KBM-7 (cell line): ENCODE measurements at regions not wholly inside any gene's neighbourhood (a gene's known extent, or its start where the extent isn't known, plus 50 kb on each side); places are given as distances from the start of the nearest gene placed in this dataset.
"Not testable (repeated sequence)": the region's sequence is repeated elsewhere in the genome, so short reads cannot be mapped to it uniquely, and the experiment has no call there.

ENCODE experiments used
- DNase-seq: peaks from one replicate; pipeline ENCODE4 v3.0.0-alpha.2; 2015
- in situ Hi-C: fragments of 300-500 bp; cut with MboI; formaldehyde crosslinking; loops from 2 replicates; pipeline ENCODE4 v1.14.3; 2020; ENCODE audit warnings: low sequenced_read_pairs, low pct_unique_long_range_greater_than_20kb, mixed read lengths

GRCh38 chr15:20253047-20253615 is 288.5 kb downstream of the GOLGA6L6 start:
- DNase-seq, in situ Hi-C loops: not testable (repeated sequence)

- DNase-seq, in situ Hi-C loops: not testable (repeated sequence)
Measured at GRCh38 chr15:20252040-20252439, 289.6 kb downstream of the GOLGA6L6 start.

DNA sequence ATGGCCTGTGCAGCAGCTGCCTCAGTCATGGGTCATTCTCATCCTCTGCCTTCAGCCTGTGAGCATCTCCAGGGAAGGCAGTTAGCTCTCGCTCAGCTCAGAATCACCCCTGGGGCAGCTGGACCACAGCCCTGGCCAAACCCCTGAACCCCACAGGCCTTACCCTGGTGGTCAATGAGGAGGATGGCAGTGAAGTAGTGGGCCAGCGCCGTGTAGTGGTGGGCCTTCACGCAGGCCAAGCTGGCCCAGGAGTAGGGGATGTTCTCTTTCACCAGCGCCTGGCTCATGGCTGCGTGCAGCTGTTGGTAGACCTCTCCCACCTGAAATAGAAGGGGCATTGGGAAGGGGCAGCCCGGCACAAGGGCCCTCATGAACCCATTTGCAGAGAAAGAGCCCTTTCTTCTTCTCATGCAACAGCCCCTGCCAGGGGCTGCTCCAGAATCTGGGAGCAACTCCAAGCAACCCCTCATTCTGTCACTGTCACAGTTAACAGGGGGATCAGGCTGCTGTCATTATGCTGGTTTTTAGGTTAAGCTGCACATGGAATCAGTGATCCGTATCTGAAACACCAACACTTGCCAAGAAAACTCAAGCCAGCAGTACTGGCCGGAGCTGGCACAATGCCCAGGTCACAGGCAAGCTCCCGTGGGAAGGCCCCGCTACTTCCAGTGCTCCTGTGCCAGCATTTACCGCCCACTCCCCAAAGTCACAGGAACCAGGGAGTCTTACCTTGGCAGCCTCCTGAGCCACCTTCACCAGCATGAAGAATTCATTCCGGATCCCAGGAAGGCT is 290.2 kb downstream of the GOLGA6L6 start:
- not testable (repeated sequence) for DNase-seq

DNA sequence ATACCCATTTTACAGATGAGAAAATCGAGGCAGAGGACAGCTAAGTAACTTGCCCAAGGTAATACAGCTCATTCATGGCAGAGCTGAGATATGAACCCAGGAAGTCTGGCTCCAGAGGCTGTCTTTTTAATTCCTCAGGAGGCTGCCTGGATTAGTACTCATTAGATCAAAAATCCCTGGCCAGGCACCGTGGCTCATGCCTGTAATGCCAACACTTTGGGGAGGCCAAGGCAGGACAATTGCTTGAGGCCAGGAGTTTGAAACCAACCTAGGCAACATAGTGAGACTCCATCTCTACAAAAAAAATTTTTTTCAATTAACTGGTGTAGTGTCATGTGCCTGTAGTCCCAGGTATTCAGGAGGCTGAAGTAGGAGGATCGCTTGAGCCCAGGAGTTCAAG is 291.4 kb downstream of the GOLGA6L6 start:
- in situ Hi-C loops, DNase-seq: not testable (repeated sequence)

More for the DNA sequence above, 290.2 kb downstream of the GOLGA6L6 start:
- in situ Hi-C loops = not testable (repeated sequence)

- in situ Hi-C loops = not testable (repeated sequence)
Measured at GRCh38 chr15:20249677-20249970, 292.0 kb downstream of the GOLGA6L6 start.

DNA sequence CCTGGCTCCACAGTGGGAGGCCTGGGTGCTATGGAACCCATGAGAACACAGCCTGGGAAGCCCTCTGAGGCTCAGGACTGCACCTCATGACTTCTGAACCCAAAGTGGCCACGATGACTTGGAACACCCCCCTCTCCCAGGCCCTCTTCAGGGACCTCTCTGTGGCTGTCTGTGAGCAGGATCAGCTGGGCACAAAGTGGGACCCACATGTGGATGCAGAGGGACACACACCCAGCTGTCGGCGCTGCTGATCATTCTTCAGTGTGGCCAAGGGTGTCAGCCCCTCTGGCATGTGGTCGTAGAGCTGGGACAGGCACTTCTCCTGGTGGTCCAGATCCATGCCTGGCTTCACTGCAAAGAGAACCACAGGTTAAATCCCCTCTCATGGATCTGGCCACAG is 293.2 kb downstream of the GOLGA6L6 start:
- DNase-seq, in situ Hi-C loops: not testable (repeated sequence)

More at GRCh38 chr15:20249677-20249970, 292.0 kb downstream of the GOLGA6L6 start:
- DNase-seq = not testable (repeated sequence)

DNA sequence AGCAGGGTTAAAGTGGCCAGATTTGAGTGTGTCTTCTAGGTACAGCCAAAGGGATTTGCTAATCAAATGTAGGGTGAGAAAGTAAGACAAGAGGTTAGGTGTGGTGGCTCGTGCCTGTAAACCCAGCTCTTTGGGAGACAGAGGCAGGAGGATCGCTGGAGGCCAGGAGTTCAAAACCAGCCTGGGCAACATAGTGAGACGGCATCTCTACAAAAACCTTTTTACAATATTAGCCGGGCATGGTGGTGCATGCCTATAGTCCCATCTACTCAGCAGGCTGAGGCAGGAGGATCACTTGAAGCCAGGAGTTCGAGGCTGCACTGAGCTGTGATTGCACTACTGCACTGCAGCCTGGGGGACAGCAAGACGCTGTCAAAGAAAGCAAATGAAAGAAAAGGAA is 294.5 kb downstream of the GOLGA6L6 start:
- in situ Hi-C loops, DNase-seq: not testable (repeated sequence)

DNA sequence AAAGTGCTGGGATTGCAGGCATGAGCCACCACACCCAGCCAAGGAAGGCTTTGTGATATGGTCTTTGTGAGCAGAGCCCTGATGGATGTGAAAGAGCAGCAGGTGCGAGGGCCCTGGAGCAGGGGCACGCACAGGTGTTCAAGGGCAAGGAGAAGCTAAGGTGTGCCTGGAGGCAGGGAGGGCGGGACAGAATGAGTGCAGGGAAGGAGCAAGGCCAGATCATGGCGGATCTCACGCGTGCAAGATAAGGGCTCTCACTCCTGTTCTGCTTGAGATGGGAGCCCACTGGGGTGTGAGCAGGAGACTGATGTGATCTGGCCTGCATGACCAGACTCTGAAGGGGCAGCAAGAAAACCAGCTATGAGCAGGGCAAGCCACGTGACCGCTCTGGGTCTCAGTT is 295.0 kb downstream of the GOLGA6L6 start:
- DNase-seq, in situ Hi-C loops: not testable (repeated sequence)

DNA sequence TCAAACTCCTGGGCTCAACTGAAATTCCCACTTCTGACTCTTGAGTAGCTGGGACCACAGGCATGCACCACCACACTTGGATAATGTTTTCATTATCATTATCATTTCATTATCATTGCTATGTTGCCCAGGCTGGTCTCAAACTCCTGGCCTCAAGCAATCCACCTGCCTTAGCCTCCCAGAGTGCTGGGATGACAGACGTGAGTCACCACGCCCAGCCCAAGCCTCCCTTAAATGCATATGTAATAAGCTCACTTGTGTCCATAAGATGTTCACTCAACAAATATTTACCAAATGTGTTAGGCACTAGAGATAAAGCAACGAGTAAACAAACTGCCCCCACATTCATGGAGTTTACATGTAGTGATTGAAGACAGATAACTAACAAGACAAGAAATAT is 295.7 kb downstream of the GOLGA6L6 start:
- DNase-seq, in situ Hi-C loops: not testable (repeated sequence)

DNA sequence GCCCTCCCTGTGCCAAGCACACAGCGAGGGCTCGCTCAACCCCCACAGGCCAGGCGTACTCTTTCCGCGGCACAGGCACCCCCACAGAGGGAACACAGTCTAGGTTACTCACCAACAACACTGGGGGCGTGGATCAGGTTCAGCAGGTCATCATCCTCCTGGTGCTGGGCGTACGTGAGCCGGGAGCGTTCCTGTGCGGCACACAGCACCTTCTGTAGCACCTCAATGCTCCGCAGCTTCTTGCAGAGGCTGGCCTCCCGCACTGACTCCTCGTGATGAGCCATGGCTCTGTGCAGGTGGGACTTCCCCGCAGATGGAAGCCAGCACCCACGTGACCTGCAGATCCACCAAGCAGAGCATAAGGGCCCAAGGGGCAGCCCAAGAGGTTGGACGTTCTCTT is 296.8 kb downstream of the GOLGA6L6 start:
- in situ Hi-C loops, DNase-seq: not testable (repeated sequence)

DNA sequence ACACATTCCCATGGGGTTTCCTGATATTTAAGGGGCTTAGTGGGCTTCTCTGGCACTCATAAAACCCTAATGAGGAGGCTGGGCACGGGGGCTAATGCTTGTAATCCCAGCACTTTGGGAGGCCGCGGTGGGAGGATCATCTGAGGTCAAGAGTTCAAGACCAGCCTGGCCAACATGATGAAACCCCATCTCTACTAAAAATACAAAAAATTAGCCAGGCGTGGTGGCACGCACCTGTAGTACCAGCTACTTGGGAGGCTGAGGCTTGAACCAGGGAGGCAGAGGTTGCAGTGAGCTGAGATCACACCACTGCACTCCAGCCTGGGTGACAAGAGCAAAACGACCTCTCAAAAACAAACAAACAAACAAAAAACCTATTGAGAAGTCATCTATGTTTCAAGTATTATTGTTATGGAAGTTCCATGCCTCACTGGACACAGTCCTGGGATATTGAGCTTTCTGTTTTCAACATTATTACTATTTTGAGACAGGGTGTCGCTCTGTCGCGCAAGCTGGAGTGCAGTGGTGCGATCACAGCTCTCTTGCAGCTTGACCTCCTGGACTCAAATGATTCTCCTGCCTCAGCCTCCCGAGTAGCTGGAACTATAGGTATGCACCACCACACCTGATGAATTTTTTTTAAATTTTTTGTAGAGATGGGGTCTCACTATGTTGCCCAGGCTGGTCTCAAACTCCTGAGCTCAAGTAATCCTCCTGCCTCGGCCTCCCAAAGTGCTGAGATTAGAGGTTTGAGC is 297.9 kb downstream of the GOLGA6L6 start:
- DNase-seq, in situ Hi-C loops: not testable (repeated sequence)

DNA sequence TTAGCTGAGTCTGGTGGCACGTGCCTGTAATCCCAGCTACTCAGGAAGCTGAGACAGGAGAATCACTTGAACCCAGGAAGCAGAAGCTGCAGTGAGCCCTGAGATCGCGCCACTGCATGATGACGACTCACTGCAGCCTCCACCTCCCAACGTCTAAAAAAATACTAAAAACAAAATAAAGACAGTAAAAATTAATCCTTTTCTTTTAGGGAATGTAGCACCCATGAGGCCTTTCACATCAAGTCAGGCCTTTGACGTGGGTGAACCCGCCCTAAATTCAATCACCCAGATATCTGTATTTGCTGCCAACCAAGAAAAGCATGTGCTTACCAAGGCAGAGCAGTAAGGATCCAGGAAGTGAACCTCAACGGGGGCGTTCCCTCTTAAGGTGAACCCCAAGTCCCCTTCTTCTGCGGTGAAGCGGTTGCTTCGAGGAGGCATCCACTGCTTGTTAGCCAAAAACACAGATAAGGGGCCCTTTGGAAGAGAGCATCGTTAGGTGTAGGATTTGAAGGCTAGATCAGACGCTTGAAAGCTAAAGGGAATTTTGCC is 301.2 kb downstream of the GOLGA6L6 start:
- DNase-seq, in situ Hi-C loops: not testable (repeated sequence)

- in situ Hi-C loops, DNase-seq: not testable (repeated sequence)
Measured at GRCh38 chr15:20239186-20239585, 302.4 kb downstream of the GOLGA6L6 start.

DNA sequence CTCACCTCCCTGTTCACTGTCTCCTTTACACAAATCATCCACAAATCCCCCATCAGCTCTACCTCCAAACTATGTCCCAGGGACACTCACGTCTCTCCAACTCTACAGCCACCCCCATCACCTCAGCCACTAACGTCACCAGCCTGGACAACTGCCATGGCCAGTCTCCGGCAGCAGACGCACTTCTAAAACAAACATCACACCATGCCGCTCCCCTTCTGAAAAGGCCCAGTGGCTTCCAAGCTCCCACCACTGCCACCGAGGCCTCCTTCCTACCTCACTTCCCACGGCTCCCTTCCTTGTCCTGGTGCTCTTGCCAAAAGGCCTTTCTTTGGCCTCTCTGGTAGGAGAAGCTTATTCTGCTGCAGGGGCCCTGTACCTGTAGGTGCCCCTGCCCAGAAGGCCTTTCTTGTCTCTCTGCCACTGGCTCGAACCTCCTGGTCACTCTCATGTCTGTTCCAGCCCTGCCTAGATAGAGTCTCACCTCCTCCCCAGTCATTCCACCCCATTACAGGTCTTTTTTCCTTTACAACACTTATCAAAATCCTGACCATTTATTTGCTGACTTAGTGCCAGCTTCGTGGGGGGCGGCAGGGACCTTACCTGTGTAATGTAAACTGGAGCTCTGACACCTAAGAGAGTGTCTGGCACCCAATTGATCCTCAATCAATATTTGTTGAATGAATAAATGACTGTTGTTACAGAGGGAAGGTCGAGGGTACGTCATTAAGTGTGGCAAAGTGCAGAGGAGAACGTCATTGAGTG is 304.2 kb downstream of the GOLGA6L6 start:
- DNase-seq, in situ Hi-C loops: not testable (repeated sequence)

DNA sequence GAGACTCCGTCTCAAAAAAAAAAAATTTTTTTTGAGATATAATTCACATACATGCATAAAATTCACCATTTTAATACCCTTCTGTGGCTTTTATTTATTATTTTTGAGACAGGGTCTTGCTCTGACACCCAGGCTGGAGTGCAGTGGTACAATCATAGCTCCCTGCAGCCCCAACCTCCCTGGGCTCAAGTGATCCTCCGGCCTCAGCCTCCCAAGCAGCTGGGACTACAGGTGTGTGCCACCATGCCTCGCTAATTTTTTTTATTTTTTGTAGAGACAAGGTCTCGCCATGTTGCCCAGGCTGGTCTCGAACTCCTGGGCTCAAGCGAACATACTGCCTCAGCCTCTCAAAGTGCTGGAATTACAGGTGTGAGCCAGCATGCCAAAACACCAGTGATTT is 305.9 kb downstream of the GOLGA6L6 start:
- DNase-seq, in situ Hi-C loops: not testable (repeated sequence)

- DNase-seq, in situ Hi-C loops: not testable (repeated sequence)
Measured at GRCh38 chr15:20234006-20234540, 307.5 kb downstream of the GOLGA6L6 start.

DNA sequence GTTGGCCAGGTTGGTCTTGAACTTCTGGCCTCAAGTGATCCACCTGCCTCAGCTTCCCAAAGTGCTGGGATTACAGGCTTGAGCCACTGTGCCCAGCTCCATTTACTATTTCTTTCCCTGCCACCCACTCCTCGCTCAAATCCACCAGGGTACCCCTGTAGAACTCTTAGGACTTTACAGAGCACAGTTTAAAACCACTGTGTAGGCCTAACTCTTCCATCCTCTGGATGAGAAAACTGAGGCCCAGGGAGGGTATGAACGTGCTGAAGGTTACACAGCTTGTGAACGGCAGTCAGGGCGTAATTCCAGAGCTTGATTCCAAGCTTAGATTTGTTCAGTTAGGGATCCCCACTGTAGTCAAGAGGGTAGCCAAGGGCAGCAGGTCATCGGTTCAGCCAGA is 309.1 kb downstream of the GOLGA6L6 start:
- in situ Hi-C loops, DNase-seq: not testable (repeated sequence)

DNA sequence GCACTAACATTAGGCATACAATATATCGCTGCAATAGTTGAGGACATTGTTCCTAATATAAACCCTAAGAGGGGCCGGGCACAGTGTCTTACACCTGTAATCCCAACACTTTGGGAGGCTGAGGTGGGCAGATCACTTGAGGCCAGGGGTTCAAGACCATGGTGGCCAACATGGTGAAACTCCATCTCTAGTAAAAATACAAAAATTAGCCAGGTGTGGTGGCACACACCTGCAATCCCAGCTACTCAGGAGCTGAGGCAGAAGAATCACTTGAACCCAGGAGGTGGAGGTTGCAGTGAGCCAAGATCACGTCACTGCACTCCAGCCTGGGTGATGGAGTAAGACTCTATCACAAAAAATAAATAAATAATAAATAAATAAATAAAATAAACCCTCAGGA is 310.9 kb downstream of the GOLGA6L6 start:
- DNase-seq, in situ Hi-C loops: not testable (repeated sequence)

DNA sequence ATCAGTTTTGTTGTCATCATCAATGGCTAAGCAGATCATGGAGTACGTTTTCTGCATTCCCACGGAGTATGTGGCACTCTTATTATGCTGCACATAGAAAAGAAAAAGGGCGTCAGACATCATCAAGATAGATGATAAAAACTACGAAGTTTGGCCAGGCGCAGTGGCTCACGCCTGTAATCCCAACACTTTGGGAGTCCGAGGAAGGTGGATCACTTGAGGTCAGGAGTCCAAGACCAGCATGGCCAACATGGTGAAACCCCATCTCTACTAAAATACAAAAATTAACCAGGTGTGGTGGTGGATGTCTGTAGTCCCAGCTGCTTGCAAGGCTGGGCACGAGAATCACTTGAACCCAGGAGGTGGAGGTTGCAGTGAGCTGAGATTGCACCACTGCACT is 312.8 kb downstream of the GOLGA6L6 start:
- DNase-seq, in situ Hi-C loops: not testable (repeated sequence)
